HFF-Myc (cell line): ENCODE measurements at regions not wholly inside any gene's neighbourhood (a gene's known extent, or its start where the extent isn't known, plus 50 kb on each side); places are given as distances from the start of the nearest gene placed in this dataset.

Experiments
- DNase-seq: peaks from one replicate; pipeline ENCODE4 v3.0.0-alpha.2; 2011; ENCODE audit warnings: low read depth; ENCODE audit errors: extremely low read depth
- H3K4me3 ChIP-seq: replicated peaks from 2 replicates; pipeline ENCODE4 v1.5.1; 2011; ENCODE audit warnings: low read depth, mild to moderate bottlenecking, control low read depth, low read length
- TF ChIP-seq, protein P1 (sequence below): IDR thresholded peaks from 2 replicates; pipeline ENCODE4 v1.5.1; 2012; ENCODE audit warnings: mild to moderate bottlenecking, low read depth, low read length, control low read depth; ENCODE audit errors: missing control alignments

DNA sequence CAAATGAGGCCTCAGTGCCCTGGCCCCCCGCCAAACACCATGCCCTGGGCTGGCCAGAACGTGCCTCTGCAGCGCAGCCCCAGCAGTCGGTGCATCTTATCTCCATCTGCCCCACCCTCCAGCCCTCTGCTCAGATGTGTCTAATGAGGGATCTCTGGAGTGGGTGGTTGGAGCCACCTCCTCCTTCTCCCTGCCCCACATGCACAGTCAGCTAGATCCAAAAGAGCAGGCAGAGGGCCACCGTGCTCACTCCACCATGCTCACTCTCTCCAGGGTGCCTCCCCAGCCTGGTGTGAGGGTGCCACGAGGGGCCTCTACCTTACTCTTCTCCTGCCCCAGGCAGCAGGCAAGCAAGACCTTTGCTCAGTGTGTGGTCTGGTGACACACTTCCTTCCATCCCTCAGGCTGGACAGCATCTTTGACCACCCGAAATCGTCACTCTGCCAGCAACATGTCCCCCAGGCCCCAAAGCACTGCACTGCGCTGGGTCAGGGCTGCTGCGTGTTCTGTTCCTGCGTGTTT lies 266.1 kb upstream of the HDAC4 start:
- no peak overlapping the region for H3K4me3 ChIP-seq
- TF ChIP-seq, protein P1, sequence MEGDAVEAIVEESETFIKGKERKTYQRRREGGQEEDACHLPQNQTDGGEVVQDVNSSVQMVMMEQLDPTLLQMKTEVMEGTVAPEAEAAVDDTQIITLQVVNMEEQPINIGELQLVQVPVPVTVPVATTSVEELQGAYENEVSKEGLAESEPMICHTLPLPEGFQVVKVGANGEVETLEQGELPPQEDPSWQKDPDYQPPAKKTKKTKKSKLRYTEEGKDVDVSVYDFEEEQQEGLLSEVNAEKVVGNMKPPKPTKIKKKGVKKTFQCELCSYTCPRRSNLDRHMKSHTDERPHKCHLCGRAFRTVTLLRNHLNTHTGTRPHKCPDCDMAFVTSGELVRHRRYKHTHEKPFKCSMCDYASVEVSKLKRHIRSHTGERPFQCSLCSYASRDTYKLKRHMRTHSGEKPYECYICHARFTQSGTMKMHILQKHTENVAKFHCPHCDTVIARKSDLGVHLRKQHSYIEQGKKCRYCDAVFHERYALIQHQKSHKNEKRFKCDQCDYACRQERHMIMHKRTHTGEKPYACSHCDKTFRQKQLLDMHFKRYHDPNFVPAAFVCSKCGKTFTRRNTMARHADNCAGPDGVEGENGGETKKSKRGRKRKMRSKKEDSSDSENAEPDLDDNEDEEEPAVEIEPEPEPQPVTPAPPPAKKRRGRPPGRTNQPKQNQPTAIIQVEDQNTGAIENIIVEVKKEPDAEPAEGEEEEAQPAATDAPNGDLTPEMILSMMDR: no peak
- DNase-seq: no peak

DNA sequence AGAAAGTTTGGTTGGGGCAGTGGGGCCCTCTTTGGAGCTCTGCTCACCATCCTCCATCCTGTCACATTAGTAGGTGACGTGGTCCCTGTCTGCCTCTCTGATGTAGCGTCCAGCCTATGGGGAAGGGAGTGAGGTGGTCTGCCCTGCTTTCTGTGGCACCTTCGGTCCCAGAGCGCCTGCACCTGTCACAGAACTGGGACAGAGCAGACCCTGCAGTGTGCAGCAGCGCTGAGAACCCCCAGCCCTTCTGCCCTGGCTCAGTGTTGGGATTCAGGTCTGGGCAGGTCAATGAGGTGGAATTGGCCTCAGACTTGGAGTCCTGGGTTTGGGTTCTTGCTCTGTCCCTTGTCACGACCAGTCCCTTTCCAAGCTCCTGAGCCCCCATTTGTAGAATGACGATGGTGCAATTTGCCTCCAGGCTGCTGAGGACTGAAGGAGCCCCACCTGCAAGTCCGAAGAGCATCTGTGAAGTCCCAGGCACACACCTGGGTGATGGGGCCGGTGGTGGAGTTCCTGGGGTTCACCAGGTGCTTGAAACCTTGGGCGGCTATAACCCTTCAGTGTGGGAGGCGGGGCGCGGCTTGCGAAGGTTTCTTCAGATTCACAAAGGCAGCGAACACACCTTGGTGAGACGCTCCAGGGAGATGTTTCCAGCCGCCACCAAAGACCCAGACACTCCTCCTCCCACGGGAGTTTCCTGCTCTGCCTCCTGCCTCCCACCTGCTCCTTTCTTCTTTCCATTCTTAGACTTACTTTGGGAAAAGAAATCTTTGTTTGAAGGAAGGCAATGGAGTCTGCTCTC lies 265.4 kb upstream of the HDAC4 start:
- no peak for DNase-seq
- H3K4me3 ChIP-seq: no peak overlapping the region
- TF ChIP-seq, protein P1: no peak

DNA sequence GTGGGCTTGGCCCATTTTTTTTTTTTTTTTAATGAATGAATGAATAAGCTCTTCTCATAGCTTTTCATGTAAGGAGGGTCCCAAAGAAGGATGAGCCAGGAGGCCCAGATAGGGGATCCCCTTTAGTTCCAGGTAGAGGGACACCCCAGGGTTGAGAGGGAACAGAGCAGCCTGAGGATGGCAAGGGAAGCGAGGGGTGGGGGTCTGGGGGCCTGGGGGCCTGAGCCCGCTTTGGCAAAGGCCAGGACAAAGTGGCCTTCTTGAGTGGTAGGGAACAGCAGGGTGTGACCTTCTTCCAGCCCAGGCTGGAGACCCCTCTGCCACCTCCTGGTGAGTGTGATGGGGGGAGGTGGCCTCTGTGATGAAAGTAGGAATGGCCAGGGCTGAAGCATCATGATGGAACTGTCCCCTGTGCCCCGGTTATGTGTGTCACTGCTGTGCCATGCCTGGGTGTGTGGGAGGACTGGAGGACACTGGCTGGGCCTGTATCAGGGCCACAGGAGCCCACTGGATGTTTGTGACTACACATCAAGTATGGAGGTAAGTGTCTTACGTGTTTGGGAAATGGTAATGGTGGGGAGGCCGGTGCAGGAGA lies 263.5 kb upstream of the HDAC4 start:
- H3K4me3 ChIP-seq: no peak overlapping the region
- DNase-seq: no peak
- TF ChIP-seq, protein P1: no peak

- no peak for DNase-seq
- TF ChIP-seq, protein P1: no peak
- H3K4me3 ChIP-seq: no peak overlapping the region
Measured at GRCh38 chr2:239663364-239663924, 262.6 kb upstream of the HDAC4 start.

GRCh38 chr2:239662413-239663120 lies 261.7 kb upstream of the HDAC4 start:
- TF ChIP-seq, protein P1: no peak
- H3K4me3 ChIP-seq: no peak overlapping the region
- no peak for DNase-seq

- H3K4me3 ChIP-seq: no peak overlapping the region
- TF ChIP-seq, protein P1: no peak
- DNase-seq: no peak
Measured at GRCh38 chr2:239661334-239662312, 260.8 kb upstream of the HDAC4 start.
